ENCODE measurements at regions not wholly inside any gene's neighbourhood (a gene's known extent, or its start where the extent isn't known, plus 50 kb on each side); places are given as distances from the start of the nearest gene placed in this dataset.
"Not testable (repeated sequence)": the region's sequence is repeated elsewhere in the genome, so short reads cannot be mapped to it uniquely, and the experiment has no call there.

GRCh38 chr2:57049273-57049672, 865.5 kb downstream of the CCDC85A start:
- no peak for DNase-seq

GRCh38 chr2:57050007-57050406, 866.2 kb downstream of the CCDC85A start:
- DNase-seq = no peak

GRCh38 chr2:57066301-57066700, 882.5 kb downstream of the CCDC85A start:
- DNase-seq = not testable (repeated sequence)

- no peak for DNase-seq
These were observed 891.4 kb downstream of the CCDC85A start for GRCh38 chr2:57075226-57075625.

DNA sequence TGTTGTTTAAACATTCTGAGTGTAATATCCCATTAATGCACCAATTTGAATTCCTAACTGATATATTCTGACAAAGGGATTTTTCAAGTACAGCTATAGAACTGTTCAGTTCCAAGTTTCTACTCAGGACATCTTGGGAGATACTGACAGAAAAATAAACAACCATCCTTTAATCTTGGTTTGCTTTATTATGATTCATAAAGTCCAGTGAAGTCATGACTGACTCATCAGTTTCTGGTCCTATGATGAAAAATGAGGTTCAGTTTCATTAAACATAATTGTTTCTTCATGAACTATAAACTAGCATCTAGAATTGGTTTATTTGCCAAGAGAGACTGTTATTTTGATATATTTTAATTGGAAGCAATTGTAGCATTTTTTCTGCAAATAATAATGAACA, 896.2 kb downstream of the CCDC85A start:
- no peak for DNase-seq

- DNase-seq = no peak
These were observed 901.0 kb downstream of the CCDC85A start for GRCh38 chr2:57084697-57085281.

GRCh38 chr2:57093020-57093419, 909.2 kb downstream of the CCDC85A start:
- DNase-seq = no peak

GRCh38 chr2:57097855-57098254, 914.1 kb downstream of the CCDC85A start:
- DNase-seq = no peak

DNA sequence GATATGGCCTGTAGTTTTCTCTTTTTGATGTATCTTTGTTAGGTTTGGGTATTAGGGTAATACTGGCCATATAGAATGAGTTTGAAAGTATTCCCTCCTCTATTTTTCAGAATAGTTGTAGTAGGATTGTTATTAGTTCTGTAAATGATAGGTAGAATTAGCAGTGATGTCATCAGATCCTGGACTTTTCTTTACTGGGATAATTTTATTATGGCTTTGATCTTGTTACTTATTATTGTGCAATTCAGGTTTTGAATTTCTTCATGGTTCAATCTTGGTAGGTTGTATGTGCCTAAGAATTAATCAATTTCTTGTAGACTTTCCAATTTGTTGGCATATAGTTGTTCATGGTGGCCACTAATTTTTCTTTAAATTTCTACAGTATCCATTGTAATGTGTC, 916.6 kb downstream of the CCDC85A start:
- DNase-seq = no peak

- DNase-seq = no peak
These were observed 921.9 kb downstream of the CCDC85A start for GRCh38 chr2:57105694-57106093.

DNA sequence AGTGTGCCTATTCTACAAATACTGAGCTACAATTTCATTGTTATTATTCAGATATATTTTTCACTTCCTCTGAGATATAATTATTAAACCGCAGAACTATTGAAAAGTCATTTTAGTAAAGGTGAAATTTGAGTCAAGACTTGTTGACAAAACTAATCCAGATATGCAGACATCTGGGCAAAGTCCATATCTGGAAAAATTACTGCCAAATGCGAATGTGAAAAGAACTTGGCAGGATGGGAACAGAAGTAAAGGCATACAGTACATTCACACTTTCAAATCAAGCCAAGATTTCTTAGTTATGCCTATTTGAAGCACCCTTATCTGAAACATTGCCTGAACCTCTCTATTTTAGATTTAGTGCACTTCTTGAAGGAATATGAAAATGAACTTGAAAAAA, 923.6 kb downstream of the CCDC85A start:
- no peak for DNase-seq

DNA sequence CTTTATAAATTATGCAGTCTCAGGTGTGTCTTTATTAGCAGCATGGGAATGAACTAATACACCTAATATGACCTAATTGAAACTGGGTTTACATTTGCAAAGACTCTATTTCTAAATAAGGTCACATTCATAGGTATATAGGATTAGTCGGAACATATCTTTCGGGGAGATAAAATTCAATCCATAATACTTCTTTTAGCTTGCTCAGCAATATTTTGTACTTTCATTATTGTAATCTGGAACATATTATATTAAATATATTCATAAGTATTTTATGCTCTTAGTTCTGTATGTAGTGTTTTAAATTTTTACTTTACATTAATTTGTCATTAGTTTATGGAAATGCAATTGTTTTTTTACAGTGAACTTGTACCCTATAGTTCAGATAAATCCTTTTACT, 927.7 kb downstream of the CCDC85A start:
- DNase-seq = no peak

DNA sequence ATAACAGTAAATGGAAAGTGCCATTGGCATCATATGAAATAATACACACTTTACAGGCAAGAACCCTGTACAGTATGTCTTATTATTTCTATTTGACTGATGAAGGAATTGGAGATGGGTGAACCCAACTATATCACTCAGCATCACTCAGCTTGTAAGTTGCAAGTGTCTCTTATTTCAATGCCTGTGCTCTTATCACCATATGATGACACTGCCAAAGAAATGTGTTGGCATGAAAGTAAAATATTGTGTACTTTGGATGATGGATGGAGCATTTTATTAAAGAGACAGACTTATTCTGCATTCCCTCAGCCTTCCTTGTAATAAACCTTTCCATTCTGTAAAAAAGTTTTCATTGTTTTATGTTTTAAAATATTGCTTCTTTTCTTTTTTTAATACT, 927.5 kb upstream of the VRK2 start:
- DNase-seq = no peak

- DNase-seq = no peak
These were observed 920.2 kb upstream of the VRK2 start for GRCh38 chr2:57126410-57126809.

GRCh38 chr2:57139179-57139578, 907.4 kb upstream of the VRK2 start:
- no peak for DNase-seq

GRCh38 chr2:57141269-57141668, 905.3 kb upstream of the VRK2 start:
- DNase-seq = no peak

- no peak for DNase-seq
These were observed 899.7 kb upstream of the VRK2 start for GRCh38 chr2:57146951-57147350.

- DNase-seq = no peak
These were observed 890.2 kb upstream of the VRK2 start for GRCh38 chr2:57156231-57156924.

- DNase-seq = no peak
These were observed 885.6 kb upstream of the VRK2 start for GRCh38 chr2:57160976-57161375.

DNA sequence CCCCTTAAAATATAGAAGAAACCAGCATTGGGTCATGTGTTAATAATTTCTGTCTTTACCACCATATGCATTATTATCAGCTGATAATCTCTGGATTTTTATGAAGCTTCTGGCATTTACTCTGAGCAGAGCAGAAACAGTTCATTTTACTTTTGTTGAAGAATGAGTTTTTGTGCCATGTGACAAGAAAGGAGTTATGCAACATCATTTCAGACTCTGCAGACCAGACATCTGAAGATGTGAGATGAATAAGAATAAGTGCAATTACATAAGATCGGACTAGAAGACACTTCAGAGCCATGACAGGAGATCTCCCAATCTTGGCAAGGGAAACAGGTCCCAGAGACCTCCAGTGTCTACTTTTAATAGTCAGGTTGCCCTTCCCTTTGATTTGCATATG, 869.4 kb upstream of the VRK2 start:
- DNase-seq = no peak

GRCh38 chr2:57180042-57180567, 866.5 kb upstream of the VRK2 start:
- DNase-seq = no peak

- DNase-seq = no peak
These were observed 865.9 kb upstream of the VRK2 start for GRCh38 chr2:57180678-57181077.

DNA sequence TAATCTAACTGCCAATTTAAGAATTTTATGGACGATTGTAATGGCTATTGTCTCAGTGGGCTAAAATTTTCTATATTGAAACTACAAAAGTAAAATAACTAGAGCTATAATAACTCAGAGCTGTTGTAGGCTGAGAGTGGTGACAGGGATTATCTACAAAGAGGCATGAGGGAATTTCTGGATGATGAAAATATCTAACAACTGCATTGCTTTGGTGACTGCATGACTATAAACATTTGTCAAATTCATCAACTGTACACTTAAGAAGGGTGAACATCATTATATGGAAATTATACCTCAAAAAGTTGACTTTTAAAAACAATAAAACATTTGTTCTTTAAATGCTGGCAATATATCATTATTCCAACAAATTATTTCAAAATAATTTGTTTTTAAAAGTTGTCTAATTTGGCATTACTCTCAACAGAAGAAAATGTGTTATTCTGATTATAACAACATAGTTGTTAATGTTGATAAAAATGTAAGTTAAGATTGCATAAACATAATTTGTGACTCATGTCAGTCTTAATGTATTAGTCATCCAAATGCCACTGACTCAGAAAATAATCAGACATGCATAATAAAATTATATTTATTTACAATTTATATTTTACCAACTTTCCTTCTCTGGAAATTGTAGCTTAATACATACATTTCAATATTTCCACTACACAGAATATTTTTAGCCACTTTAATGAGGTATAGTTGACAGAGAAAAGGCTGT, 865.1 kb upstream of the VRK2 start:
- no peak for DNase-seq

- no peak for DNase-seq
These were observed 863.7 kb upstream of the VRK2 start for GRCh38 chr2:57182916-57183315.

Data from activated CD8-positive, alpha-beta memory T cell treated with anti-CD3 and anti-CD28 coated beads, Interleukin-2, amount 50 U/mL, for 4 hours (primary cell).